ENCODE measurements at regions not wholly inside any gene's neighbourhood (a gene's known extent, or its start where the extent isn't known, plus 50 kb on each side); places are given as distances from the start of the nearest gene placed in this dataset.
"Not testable (repeated sequence)": the region's sequence is repeated elsewhere in the genome, so short reads cannot be mapped to it uniquely, and the experiment has no call there.

DNA sequence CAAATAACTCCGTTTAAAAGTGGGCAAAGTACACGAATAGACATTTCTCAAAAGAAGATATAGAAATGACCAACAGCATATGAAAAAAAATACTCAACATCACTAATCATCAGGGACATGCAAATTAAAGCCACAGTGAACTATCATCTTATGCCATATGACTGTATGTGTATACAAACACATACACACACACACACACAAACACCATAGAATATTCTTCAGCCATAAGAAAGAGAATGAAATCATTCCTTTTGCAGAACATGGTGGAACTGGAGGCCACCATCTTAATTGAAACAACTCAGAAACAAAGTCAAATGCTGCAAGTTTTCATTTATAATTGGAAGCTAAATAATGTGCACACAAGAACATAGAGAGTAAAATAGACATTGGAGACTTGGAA, 1019.4 kb downstream of the KCNMA1 start:
- Histone ChIP-seq H4K20me1 (ENCODE audit: insufficient read depth, low read length) (no peaks in the 10 kb centered on the region), H4K91ac (ENCODE audit: insufficient read depth, low read depth, low read length) (no peak overlapping the region), H2BK5ac (ENCODE audit: low read depth, low read length, poor library complexity, severe bottlenecking) (no peak overlapping the region), H4K5ac (ENCODE audit: low read depth, low read length) (no peak overlapping the region), H3K27me3 (ENCODE audit: control insufficient read depth, insufficient read depth, low read length) (no peaks in the 10 kb centered on the region; the same call in 1 of the 2 replicates), H2AFZ (replicated peaks; ENCODE audit: low read length, poor library complexity) (no peak overlapping the region), H3K36me3 (ENCODE audit: control insufficient read depth, insufficient read depth, low read length) (no peaks in the 10 kb centered on the region), H3K4me3 (ENCODE audit: insufficient read depth, low read depth, low read length) (no peak overlapping the region), H3K4me1 (ENCODE audit: control insufficient read depth, insufficient read depth, low read length) (no peaks in the 10 kb centered on the region), H2BK20ac (ENCODE audit: low read depth, low read length) (no peak overlapping the region), H3K14ac (replicated peaks; ENCODE audit: low read depth, low read length) (no peak overlapping the region), H2AK9ac (replicated peaks; ENCODE audit: low read depth, low read length, poor library complexity) (no peak overlapping the region), H4K8ac (ENCODE audit: low read depth in 2 of 2, low read length in 2 of 2) (no peak overlapping the region), H2BK120ac (ENCODE audit: low read depth, low read length) (no peak overlapping the region), H3K18ac (ENCODE audit: low read depth, low read length) (no peak overlapping the region), H3K27ac (ENCODE audit: insufficient read depth, low read length) (no peak overlapping the region), H3K4me2 (ENCODE audit: low read depth, low read length) (no peak overlapping the region), H2AK5ac (ENCODE audit: low read depth, low read length) (no peak overlapping the region), H3K9me1 (ENCODE audit: insufficient read depth, low read length) (no peaks in the 10 kb centered on the region), H2BK15ac (ENCODE audit: low read depth, low read length) (no peak overlapping the region), H3K9ac (ENCODE audit: low read depth, low read length) (no peak overlapping the region), H3K9me3 (ENCODE audit: control insufficient read depth, insufficient read depth, low read length) (no peaks in the 10 kb centered on the region), H3K23ac (ENCODE audit: low read depth, low read length) (no peak overlapping the region), H3K4ac (ENCODE audit: low read depth, low read length) (no peak overlapping the region), H3K79me1 (ENCODE audit: low read depth in 1 of 2, low read length in 2 of 2) (no peaks in the 10 kb centered on the region), H3K56ac (ENCODE audit: extremely low read depth, insufficient read depth, low read length) (no peak overlapping the region)
- in situ Hi-C loops (cut with MboI; ENCODE audit: low sequenced_read_pairs) = no loop called here
- DNase-seq (no peak), ATAC-seq (ENCODE audit: low read depth) (no peak)
- BruUV-seq (replicated peaks) = no TSS peak
- TF ChIP-seq BHLHE40 (IDR thresholded peaks at IDR 0.05; ENCODE audit: low read depth, low read length) (no peak), RCOR1 (IDR thresholded peaks at IDR 0.05; ENCODE audit: insufficient replicate concordance, low read length) (no peak), MAFK (IDR thresholded peaks at IDR 0.05; ENCODE audit: low read depth, low read length) (no peak)
- dilution Hi-C loops (cut with HindIII; ENCODE audit: low sequenced_read_pairs, unreplicated experiment) = no loop called here
- intact Hi-C loops (cut with micrococcal nuclease) = no loop called here
- WGBS, 2 experiments (ENCODE audit: extremely low coverage in 2 of 2, insufficient read length in 1 of 2) = no CpG with 5 or more reads among the region's 2 CpGs
- ChIA-PET POLR2A (ENCODE audit: unreplicated experiment) (no interaction called here), CTCF (interaction anchor here (0.7 kb wide), 1 partner anchor 183 kb away, joined by 3 read pairs; no protein-coding TSS in a partner anchor)

DNA sequence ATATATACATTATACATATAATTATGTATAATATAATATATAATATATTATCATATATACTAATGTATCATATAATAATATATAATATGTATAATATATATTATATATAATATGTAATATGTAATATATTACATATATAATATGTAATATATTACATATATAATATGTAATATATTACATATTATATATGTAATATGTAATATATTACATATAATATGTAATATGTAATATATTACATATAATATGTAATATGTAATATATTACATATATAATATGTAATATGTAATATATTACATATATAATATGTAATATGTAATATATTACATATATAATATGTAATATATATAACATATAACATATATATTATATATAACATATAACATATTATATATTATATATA, 1020.9 kb downstream of the KCNMA1 start:
- H3K14ac ChIP-seq (replicated peaks; ENCODE audit: low read depth, low read length); H3K27ac ChIP-seq (ENCODE audit: insufficient read depth, low read length); H4K5ac ChIP-seq (ENCODE audit: low read depth, low read length); H3K56ac ChIP-seq (ENCODE audit: extremely low read depth, insufficient read depth, low read length); H2BK5ac ChIP-seq (ENCODE audit: low read depth, low read length, poor library complexity, severe bottlenecking); intact Hi-C loops (cut with micrococcal nuclease); H2AK5ac ChIP-seq (ENCODE audit: low read depth, low read length); H3K27me3 ChIP-seq (ENCODE audit: control insufficient read depth, insufficient read depth, low read length); POLR2A ChIA-PET (ENCODE audit: unreplicated experiment); DNase-seq; H2AK9ac ChIP-seq (replicated peaks; ENCODE audit: low read depth, low read length, poor library complexity); in situ Hi-C loops (cut with MboI; ENCODE audit: low sequenced_read_pairs); H2BK15ac ChIP-seq (ENCODE audit: low read depth, low read length); H3K18ac ChIP-seq (ENCODE audit: low read depth, low read length); H3K36me3 ChIP-seq (ENCODE audit: control insufficient read depth, insufficient read depth, low read length); H3K4me2 ChIP-seq (ENCODE audit: low read depth, low read length); H3K9me3 ChIP-seq (ENCODE audit: control insufficient read depth, insufficient read depth, low read length); H4K20me1 ChIP-seq (ENCODE audit: insufficient read depth, low read length); H3K4me1 ChIP-seq (ENCODE audit: control insufficient read depth, insufficient read depth, low read length); ATAC-seq (ENCODE audit: low read depth); H3K23ac ChIP-seq (ENCODE audit: low read depth, low read length); H3K4ac ChIP-seq (ENCODE audit: low read depth, low read length); dilution Hi-C loops (cut with HindIII; ENCODE audit: low sequenced_read_pairs, unreplicated experiment); H2AFZ ChIP-seq (replicated peaks; ENCODE audit: low read length, poor library complexity); H2BK120ac ChIP-seq (ENCODE audit: low read depth, low read length); H2BK20ac ChIP-seq (ENCODE audit: low read depth, low read length); H4K8ac ChIP-seq (ENCODE audit: low read depth in 2 of 2, low read length in 2 of 2); H3K79me1 ChIP-seq (ENCODE audit: low read depth in 1 of 2, low read length in 2 of 2); H3K9ac ChIP-seq (ENCODE audit: low read depth, low read length); H3K9me1 ChIP-seq (ENCODE audit: insufficient read depth, low read length); H3K4me3 ChIP-seq (ENCODE audit: insufficient read depth, low read depth, low read length); CTCF ChIA-PET; BruUV-seq (replicated peaks); H4K91ac ChIP-seq (ENCODE audit: insufficient read depth, low read depth, low read length): not testable (repeated sequence)
